GM18867 (cell line): ENCODE measurements at regions not wholly inside any gene's neighbourhood (a gene's known extent, or its start where the extent isn't known, plus 50 kb on each side); places are given as distances from the start of the nearest gene placed in this dataset.
"Not testable (repeated sequence)": the region's sequence is repeated elsewhere in the genome, so short reads cannot be mapped to it uniquely, and the experiment has no call there.

ENCODE experiments used
- ATAC-seq: cut with Tn5 transposase; IDR thresholded peaks from one replicate; pipeline ENCODE4 v1.9.1; 2021; ENCODE audit warnings: mild to moderate bottlenecking, moderate library complexity; ENCODE audit not compliant: unreplicated experiment

DNA sequence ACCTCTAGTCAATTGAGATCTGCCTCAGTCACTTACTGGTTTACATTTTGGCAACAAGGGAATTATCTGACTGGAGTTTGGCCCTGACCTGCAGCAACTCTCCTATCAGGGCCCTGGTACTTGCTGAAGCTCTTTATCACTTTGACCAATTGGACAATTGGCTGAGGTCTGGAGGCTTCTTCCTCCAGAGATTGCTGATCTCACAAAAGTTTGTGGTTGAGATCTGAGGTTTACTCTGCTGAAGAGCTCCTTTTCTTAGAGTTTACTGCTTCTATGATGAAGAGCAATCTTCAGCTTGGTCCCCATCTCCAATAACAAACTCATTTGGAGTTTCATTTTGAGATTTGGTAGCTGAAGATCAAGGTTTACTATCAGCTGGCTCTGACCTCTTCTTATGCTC is 276.9 kb upstream of the SGCG start:
- ATAC-seq, result no peak

DNA sequence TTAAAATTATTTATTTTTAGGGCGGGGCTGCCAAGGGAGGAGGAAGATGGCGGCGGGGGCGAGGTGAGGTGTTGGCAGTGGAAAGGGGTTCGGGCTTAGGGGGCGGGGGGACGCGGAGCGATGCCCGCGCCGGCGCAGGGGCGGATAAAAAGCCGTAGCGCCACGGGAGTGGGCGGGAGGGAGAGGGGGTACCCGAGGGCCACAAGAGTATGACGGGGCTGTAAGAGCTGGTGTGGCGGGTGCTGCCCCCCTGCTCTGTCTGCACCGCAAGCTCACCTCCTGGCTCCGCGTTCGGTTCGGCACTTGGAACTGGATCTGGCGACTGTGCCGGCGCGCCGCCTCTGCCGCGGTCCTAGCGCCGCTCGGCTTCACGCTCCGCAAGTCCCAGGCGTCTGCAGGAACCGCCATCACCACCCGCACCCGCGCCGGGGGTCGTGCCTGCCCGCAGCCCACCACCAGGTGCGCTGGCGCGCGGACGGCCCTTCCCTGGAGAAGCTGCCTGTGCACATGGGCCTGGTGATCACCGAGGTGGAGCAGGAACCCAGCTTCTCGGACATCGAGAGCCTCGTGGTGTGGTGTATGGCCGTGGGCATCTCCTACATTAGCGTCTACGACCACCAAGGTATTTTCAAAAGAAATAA is 265.2 kb upstream of the SGCG start:
- ATAC-seq, result no peak

- ATAC-seq, result not testable (repeated sequence)
Observed at GRCh38 chr13:22916276-22916675, 264.5 kb upstream of the SGCG start.

GRCh38 chr13:22925881-22926747 is 254.7 kb upstream of the SGCG start:
- no peak for ATAC-seq

DNA sequence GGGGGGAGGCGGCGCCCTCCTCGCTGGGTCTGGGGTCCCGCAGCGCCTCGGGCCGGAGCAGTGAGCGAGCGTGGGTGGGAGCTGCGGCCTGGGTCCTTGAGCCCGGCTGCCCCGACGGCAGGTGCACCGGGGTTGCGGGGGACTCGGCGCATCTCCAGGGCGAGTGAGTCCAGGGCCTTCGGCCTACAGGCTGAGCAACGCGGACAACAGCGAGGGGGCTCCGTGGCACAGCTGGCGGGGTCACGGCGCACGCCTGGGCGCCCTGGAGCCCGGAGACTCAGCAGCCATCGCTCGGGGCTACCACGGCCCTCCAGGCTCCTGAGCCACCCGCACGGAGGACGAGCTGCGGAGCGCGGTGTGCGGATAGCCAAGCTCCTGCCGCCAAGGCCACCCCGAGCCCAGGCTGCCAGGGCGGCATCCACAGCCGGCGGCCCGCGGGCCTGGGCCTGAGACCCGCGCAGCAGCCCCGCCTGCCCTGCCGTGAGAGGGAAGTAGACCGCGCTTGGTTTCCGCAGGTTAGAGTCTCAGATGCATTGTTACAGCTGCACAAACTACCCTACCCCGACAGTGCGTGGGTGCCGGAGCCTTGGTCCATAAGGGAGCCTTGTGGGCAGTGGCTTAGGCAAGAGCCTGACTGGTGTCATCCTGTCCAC is 253.9 kb upstream of the SGCG start:
- ATAC-seq, result no peak

DNA sequence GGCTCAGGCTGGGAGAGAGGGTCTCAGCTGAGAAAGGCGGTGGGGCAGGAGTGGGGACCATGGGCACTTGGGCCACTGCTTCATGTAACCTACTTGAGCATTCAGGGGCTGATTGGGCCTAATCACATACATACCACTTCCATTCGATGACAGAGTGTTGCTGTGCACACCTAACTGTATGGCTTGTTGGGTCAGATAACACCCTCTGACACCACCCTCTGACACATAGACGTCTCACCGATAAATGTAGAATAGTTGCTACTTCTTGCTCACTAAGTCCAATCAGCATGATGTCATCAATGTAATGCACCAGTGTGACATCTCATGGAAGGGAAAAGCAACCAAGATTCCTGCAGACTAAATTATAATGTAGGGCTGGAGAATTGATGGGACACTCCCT is 252.9 kb upstream of the SGCG start:
- not testable (repeated sequence) for ATAC-seq

DNA sequence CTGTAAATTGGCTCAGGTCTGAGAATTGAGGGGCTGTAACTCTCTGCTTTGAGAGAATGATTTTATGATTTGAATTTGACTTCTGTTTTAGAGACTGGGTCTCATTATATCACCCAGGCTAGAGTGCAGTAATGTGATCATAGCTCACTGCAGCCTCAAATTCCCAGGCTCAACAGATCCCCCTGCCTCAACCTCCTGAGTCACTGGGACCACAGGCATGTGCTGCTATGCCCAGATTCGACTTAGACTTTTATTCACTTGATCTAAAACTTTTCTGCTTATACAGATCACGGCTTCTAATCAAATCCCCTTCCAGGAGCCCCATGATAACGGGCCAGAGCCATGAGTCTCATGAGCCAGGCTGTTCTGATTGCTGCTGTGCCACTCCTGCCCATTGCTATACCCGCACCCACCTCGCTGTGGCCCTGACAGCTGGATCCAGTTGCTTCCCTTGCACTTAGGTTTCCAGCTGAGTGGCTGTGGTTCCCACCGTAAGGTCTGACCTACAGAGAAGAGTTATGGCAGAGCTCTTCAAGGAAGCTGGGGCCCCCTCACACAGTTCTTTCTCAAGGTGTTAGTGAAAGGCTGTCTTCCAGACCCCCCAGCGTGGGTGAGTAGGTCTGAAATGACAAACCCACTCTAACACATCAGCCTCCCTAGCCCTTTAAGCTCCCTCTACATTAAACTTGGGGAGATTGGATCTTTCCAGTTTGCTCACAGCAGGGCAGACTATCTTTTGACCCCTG is 251.2 kb upstream of the SGCG start:
- ATAC-seq, result no peak

DNA sequence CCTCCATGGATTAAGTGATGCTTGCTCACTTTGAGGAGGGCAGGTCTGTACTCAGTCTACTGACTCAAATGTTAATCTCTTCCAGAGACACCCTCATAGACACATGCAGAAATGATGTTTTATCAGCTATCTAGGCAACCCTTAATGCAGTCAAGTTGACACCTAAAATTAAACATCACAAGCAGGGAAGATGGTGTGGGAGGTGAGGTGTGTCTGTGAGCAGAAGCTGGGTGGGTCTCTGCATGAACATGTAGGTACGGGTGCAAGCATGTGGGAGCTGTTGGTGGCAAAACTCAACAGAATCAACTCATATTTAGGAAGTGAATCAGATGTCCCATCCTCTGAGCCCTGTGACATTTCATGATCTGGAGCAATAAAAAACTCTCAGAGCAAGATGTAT is 249.2 kb upstream of the SGCG start:
- ATAC-seq, result no peak

DNA sequence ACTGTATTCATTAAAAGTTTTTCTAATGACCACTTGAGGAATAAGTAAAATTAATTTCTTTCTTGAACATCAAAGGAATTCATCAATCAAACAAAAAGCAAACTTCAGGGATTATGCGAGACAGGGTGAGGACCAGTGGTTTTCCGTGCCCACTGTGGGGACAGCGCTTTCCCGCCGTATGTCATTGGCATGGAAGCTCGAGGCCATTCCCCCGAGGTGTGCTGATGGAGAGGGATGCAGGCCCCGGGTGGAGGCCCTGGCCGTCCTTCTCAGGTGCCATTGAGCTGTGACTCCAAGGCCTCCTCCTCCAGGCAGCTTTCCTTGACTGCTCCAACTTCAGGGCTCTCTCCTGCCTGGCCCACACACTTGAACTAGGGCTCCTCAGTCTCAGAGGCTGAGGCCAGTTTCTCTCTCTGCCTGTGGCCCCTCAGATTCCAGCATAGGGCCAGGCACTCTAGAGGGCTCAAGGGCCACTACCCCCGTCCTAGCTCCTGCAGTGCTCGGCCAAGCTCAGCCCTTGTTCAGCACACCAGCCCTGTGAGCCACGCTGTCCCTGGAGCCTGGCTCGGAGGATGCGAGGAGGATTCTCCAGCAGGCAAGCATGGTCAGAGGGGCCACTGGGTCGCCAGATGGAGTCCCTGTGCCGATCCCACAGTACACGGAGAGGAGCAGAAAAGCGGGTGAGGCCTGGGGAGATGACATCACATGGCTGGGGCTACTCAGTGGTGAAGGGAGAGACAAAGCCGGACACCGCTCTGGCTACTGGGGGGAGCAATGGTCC is 248.0 kb upstream of the SGCG start:
- not testable (repeated sequence) for ATAC-seq

DNA sequence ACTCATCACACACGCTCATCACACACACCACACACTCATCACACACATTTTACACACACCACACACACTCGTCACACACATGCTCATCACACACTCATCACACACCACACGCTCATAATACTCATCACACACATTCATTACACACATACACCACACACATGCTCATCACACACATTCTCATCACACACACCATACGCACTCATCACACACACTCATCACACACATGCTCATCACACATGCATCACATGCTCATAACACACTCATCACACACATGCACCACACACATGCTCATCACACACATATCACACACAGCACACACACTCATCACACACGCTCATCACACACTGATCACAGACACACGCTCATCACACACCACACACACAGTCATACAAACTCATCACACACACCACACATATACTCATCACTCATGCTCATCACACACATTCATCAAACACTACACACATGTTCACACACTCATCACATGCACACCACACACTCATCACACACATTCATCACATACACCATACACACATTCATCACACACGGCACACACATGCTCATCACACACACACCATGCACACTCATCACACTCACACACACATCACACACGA is 247.1 kb upstream of the SGCG start:
- ATAC-seq, result no peak

DNA sequence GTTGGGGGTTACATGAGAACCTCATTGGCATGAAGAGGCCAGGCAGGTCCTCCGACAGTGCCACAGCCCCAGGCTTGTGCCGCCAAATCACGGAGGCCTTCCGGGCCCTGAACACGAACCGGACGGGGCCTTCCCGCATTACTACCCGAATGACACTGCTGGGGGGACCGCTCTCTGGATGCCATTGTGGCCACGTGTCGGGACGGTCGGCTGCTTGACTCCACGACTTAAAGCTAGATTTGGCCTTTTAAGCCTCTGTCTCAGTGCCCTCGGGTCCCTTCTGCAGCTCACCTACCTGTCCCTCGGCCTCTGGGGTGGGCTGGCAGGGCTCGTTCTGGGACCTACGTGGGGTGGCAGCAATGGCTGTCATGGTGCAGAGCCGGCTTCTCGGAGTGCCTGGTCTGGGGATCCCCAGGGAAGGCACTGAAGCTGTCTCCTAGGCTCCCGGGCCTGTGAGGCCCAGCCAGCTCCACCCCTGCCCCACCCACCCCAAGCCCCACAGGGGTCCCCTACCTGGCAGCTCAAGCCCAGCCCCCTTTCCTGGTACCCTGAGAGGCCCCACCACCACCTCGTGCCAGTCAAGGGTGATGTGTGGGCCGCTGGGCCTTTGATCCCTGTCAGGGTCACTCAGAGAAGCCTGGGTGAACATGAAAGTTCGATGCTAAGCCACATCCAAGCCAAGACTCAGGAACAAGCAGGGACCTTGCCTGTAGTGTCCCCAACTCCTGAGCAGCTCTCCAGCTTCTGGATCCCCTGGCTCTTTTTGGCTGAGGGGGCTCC is 245.8 kb upstream of the SGCG start:
- no peak for ATAC-seq

DNA sequence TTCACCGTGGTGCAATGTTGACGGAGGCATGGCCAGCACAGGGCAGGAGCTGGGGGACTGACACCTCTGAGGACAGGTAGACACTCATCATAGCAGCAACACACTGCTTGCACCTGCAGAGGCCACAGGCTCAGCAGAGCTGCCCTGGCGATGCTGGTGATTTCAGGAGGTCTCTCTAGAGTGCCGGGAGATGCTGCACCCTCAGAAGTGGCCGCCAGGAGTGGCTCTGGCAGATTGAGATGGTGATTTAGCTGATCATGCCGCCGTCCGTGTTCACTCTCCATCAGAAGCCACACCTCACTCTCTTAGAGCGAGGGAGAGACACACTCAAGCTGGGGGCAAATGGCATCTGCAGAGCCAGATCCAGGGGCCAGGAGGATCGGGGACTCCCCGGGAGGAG is 244.6 kb upstream of the SGCG start:
- no peak for ATAC-seq

DNA sequence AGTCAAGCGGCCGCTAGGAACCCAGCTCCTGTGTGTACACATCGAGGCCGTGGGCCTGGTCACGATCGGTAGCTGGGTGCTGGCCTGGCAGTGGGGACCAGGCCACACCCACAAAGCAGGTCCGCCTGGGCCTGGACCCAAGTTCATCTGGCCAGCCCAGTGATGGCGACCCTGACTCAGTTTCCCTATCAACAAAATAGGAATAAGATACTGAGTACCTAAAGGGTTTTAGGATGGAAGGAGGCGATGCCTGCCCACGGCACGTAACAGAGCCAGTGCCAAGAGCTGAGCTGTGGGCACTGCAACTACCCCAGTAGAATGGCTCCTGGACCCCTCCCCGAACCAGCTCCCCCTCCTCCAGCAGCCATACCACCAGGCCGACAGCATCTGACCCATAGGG is 243.5 kb upstream of the SGCG start:
- ATAC-seq, result no peak

DNA sequence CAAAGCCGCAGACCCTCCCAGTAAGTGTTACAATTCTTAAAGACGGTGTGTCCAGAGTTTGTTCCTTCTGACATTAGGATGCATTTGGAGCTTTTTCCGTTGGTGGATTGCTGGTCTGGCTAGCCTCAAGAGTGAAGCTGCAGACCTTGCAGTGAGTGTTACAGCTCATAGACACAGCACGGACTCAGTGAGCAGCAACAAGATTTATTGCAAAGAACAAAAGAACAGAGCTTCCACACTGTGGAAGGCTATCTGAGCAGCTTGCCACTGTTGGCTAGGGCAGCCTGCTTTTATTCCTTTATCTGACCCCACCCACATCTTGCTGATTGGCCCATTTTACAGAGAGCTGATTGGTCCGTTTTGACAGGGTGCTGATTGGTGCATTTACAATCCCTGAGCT is 242.8 kb upstream of the SGCG start:
- no peak for ATAC-seq

GRCh38 chr13:22938576-22938975 is 242.2 kb upstream of the SGCG start:
- ATAC-seq, result no peak

DNA sequence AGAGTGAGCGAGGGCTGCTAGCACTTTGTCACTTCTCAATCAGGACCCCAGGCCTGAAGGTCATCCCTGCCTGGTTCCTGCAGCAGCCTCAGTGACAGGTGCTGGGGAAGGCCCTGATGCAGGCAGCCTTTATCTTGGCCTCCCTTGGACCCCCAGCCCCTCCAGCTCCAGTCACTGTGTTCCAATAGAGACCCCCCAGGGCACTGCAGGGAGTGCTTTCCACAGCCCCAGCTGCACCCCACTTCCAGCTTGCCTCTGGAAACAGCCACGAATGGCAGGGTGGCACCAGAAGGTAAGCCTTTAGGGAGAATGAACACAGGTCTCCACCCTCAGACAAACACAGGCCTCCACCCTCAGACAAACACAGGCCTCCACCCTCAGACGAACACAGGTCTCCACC is 241.6 kb upstream of the SGCG start:
- no peak for ATAC-seq

DNA sequence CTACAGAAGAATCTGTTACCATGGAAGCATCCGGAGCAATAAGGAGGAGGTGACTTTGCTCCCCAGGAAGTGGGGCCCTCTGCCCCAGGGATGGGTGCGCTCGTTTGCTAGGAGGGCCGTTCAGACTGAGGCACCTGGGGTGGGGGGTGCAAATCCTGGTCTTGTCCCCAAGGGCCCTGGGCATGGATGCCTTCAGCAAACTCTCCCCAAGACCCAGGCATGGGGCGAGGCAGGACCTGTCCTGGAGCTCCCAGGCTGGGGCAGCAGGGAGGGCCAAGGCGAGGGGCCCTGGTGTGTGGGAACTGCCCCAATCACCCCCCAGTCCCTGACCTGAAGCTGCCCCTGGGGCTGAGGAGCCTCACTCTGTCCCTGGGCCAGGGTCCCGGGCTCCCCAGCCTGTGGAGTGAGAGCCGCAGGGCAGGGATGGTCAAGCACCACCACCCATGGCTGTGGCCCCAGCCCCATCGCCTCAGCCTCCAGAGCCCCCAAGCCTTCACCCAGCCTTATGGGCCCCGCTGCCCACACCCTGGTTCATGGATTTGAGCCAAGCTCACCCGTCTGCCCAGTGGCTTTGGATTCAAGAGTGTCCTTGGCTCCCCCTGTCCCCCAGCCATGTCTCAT is 240.6 kb upstream of the SGCG start:
- no peak for ATAC-seq

- ATAC-seq, result no peak
Observed at GRCh38 chr13:22940736-22941135, 240.0 kb upstream of the SGCG start.

- not testable (repeated sequence) for ATAC-seq
Observed at GRCh38 chr13:22941495-22941894, 239.3 kb upstream of the SGCG start.
